Lung (tissue), 11 donors: ENCODE measurements at regions not wholly inside any gene's neighbourhood (a gene's known extent, or its start where the extent isn't known, plus 50 kb on each side); places are given as distances from the start of the nearest gene placed in this dataset.
A peak's percentile ranks its signal among the peaks of the same experiment; 100 is the strongest.

Experiments
- ATAC-seq: fragments of 200-7000 bp; cut with Tn5 transposase; one replicate; pipeline ENCODE4 v1.9.1; 2020; ENCODE audit warnings: moderate number of reproducible peaks; ENCODE audit not compliant: insufficient read depth, low FRiP score
- DNase-seq, 3 donors: peaks; one replicate each; pipeline ENCODE4 v3.0.0-alpha.2; 2013 to 2017
- H3K27ac ChIP-seq, 2 donors: one replicate each; pipeline ENCODE4 v1.5.1; 2013; ENCODE audit warnings: mild to moderate bottlenecking in 2 of 2, moderate library complexity in 2 of 2, control low read depth in 1 of 2, inconsistent platforms in 1 of 2, low read depth in 1 of 2, low read length in 1 of 2
- H3K27me3 ChIP-seq, 3 donors: one replicate each; pipeline ENCODE4 v1.5.1; 2013; ENCODE audit warnings: low read length in 2 of 3; ENCODE audit not compliant: control insufficient read depth in 3 of 3, insufficient read depth in 3 of 3
- H3K36me3 ChIP-seq, 4 donors: one replicate each; pipeline ENCODE4 v1.5.1; 2013; ENCODE audit warnings: low read length in 4 of 4, mild to moderate bottlenecking in 1 of 4, moderate library complexity in 1 of 4; ENCODE audit not compliant: control insufficient read depth in 4 of 4, insufficient read depth in 4 of 4
- H3K4me1 ChIP-seq, 5 donors: one replicate each; pipeline ENCODE4 v1.5.1; 2013; ENCODE audit warnings: low read length in 5 of 5, mild to moderate bottlenecking in 2 of 5, moderate library complexity in 1 of 5; ENCODE audit not compliant: control insufficient read depth in 5 of 5, insufficient read depth in 5 of 5
- H3K4me3 ChIP-seq: one replicate; pipeline ENCODE4 v1.5.1; 2013; ENCODE audit warnings: mild to moderate bottlenecking, control low read depth, moderate library complexity
- H3K9ac ChIP-seq, 2 donors: one replicate each; pipeline ENCODE4 v1.5.1; 2013; ENCODE audit warnings: low read length in 2 of 2, control low read depth in 1 of 2; ENCODE audit not compliant: insufficient read depth in 1 of 2
- H3K9me3 ChIP-seq, 4 donors: one replicate each; pipeline ENCODE4 v1.5.1; 2013; ENCODE audit warnings: low read length in 3 of 4, mild to moderate bottlenecking in 1 of 4, moderate library complexity in 1 of 4; ENCODE audit not compliant: control insufficient read depth in 4 of 4, insufficient read depth in 3 of 4
- WGBS, 2 donors: extraction: QIAGEN DNeasy Blood & Tissue Kit; methylation state at CpG; one replicate each; pipeline ENCODE4 v1.1.7; 2013; 5-methylcytosine and 5-hydroxymethylcytosine counted together
- TF ChIP-seq, protein P1 (sequence below): IDR thresholded peaks from 2 replicates; pipeline ENCODE4 v1.5.1; 2012; ENCODE audit warnings: mild to moderate bottlenecking; ENCODE audit errors: control extremely low read depth, extremely low read depth
- donor health status: control.
- donor health status: control.
- donor health status: Bipolar disorder and iron deficiency.
- donor health status: healthy.
- donor health status: DM: yes; HTN: yes; CAD: no.

DNA sequence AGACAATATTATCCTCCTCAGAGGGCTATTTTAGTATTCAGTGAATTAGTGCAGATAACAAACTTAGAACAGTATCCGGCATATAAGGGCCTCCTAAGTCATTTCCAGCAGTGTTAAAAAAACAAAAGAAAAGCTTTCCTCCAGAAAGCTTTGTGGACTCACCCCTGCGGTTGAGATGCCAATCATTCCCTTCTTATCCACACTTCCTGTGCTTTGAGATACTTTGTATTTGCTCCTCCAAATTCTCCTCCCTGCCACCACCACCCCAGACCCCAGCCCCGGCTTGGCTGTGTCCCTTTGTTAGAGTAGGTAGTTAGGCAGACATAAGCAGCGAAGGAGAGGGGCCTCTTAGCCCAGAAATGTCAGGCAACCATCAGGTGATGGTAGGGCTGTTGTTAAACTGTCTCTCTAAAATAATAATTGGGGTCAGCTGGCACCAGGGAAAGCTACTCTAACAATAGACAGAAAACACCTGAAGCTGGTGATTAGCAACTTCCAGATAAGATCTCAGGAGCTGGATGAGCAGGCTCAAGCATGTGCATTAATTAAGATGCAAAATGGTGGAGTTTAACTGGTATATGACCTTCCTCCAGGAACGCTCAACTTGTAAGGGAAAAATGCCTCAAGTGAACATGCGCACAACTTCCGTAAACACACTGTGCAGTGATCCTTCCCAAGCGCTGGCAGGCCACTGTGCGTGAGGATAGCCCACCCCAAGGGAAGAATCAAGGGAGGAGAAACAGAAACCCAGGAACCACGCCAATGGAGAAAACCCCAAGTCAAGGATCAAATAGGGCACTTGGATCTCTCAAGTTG, 152.1 kb upstream of the EEA1 start:
- peaks cover 0 to 2% (median 0%) of the 10 kb centered on the region in 5 donors for H3K4me1 ChIP-seq
- peak in 2 of 3 donors; percentile 11 to 20 for DNase-seq
- H3K27ac ChIP-seq, result no peak overlapping the region
- H3K36me3 ChIP-seq, result no peaks in the 10 kb centered on the region
- H3K27me3 ChIP-seq, result no peaks in the 10 kb centered on the region
- no peak for ATAC-seq
- 78 to 90% methylated on average over 10 of the region's 10 CpGs for WGBS, 2 donors
- H3K9me3 ChIP-seq, result peaks cover 0 to 2% (median 0%) of the 10 kb centered on the region in 4 donors
- no peak overlapping the region for H3K4me3 ChIP-seq
- H3K9ac ChIP-seq, result no peak overlapping the region
- TF ChIP-seq, protein P1, sequence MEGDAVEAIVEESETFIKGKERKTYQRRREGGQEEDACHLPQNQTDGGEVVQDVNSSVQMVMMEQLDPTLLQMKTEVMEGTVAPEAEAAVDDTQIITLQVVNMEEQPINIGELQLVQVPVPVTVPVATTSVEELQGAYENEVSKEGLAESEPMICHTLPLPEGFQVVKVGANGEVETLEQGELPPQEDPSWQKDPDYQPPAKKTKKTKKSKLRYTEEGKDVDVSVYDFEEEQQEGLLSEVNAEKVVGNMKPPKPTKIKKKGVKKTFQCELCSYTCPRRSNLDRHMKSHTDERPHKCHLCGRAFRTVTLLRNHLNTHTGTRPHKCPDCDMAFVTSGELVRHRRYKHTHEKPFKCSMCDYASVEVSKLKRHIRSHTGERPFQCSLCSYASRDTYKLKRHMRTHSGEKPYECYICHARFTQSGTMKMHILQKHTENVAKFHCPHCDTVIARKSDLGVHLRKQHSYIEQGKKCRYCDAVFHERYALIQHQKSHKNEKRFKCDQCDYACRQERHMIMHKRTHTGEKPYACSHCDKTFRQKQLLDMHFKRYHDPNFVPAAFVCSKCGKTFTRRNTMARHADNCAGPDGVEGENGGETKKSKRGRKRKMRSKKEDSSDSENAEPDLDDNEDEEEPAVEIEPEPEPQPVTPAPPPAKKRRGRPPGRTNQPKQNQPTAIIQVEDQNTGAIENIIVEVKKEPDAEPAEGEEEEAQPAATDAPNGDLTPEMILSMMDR, result no peak

DNA sequence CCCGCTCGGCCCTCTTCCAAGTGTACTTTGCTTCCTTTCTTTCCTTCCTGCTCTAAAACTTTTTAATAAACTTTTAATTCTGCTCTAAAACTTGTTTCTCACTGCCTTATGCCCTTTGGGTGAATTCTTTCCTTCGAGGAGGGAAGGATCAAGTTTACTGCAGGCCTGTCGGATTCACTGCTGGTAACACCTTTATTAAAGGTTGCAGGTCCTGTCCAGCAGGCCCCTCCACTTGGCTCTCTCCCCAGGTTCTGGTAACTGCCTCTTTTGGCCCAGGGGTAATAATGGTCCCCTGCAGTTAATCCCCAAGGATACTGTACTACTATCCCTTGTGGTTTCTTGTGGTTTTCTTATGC, 152.7 kb upstream of the EEA1 start:
- Histone ChIP-seq H3K9ac (no peak overlapping the region), H3K4me1 (peaks cover 0 to 2% (median 0%) of the 10 kb centered on the region in 5 donors), H3K36me3 (no peaks in the 10 kb centered on the region), H3K9me3 (peaks cover 0 to 3% (median 0%) of the 10 kb centered on the region in 4 donors), H3K27ac (no peak overlapping the region), H3K27me3 (no peaks in the 10 kb centered on the region), H3K4me3 (no peak overlapping the region)
- WGBS, 2 donors, result 88 to 96% methylated on average over 4 of the region's 4 CpGs
- no peak for ATAC-seq
- no peak for DNase-seq
- TF ChIP-seq, protein P1, result no peak

DNA sequence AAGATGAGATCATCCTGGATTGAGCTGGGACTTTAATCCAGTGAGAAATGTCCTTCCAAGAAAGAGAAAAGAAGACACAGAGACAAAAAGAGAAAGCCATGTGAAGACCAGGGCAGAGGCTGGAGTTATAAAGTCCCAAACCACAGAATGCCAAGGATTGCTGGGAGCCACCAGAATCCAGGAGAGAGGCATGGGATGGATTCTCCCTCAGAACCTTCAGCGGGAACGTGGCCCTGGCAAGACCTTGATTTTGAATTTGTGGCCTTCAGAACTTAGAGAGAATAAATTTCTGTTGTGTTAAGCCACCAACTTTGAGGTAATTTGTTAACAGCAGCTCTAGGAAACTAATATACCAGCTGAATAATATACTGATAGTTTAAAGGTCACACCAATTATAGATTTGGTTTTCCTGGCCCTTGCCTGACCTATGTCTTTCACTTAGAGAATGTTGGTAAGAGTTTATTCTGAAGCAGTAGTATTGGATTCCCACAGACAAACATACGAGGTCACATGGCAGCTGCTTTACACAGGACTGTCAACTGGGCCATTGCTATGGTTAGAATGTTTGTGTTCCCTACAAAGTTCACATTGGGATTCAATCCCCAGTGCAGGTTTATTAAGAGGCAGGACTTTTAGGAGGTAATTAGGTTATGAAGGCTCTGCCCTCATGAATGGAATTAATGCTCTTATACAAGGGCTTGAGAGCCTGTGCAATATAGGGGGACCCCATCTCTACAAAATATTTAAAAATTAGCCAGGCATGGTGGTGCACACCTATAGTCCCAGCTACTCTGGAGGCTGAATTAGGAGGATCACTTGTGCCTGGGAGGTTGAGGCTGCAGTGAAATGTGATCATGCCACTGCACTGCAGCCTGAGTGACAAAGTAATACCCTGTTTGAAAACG, 156.5 kb upstream of the EEA1 start:
- Histone ChIP-seq H3K36me3 (no peaks in the 10 kb centered on the region), H3K27ac (no peak overlapping the region), H3K9me3 (peaks cover 0 to 3% (median 0%) of the 10 kb centered on the region in 4 donors), H3K4me3 (no peak overlapping the region), H3K27me3 (no peaks in the 10 kb centered on the region), H3K9ac (no peak overlapping the region), H3K4me1 (peaks cover 0 to 2% (median 0%) of the 10 kb centered on the region in 5 donors)
- DNase-seq (no peak), ATAC-seq (no peak)
- TF ChIP-seq, protein P1, result no peak
- 89 to 97% methylated on average over 4 of the region's 4 CpGs for WGBS, 2 donors
